ENCODE measurements at regions not wholly inside any gene's neighbourhood (a gene's known extent, or its start where the extent isn't known, plus 50 kb on each side); places are given as distances from the start of the nearest gene placed in this dataset.

- no peak for TF ChIP-seq POLR2A (IDR thresholded peaks at IDR 0.05)
- TF ChIP-seq CTCF (IDR thresholded peaks at IDR 0.05): no peak
These were observed 226.3 kb downstream of the SPTSSA start for GRCh38 chr14:34235643-34236300.

All from right lobe of liver (tissue), 4 donors.